OCI-M2 (cell line): ENCODE measurements at regions not wholly inside any gene's neighbourhood (a gene's known extent, or its start where the extent isn't known, plus 50 kb on each side); places are given as distances from the start of the nearest gene placed in this dataset.

Experiments
- DNase-seq: peaks from one replicate; lab custom pipeline; 2025; ENCODE audit not compliant: unreplicated experiment; lab: John Stamatoyannopoulos, UW

DNA sequence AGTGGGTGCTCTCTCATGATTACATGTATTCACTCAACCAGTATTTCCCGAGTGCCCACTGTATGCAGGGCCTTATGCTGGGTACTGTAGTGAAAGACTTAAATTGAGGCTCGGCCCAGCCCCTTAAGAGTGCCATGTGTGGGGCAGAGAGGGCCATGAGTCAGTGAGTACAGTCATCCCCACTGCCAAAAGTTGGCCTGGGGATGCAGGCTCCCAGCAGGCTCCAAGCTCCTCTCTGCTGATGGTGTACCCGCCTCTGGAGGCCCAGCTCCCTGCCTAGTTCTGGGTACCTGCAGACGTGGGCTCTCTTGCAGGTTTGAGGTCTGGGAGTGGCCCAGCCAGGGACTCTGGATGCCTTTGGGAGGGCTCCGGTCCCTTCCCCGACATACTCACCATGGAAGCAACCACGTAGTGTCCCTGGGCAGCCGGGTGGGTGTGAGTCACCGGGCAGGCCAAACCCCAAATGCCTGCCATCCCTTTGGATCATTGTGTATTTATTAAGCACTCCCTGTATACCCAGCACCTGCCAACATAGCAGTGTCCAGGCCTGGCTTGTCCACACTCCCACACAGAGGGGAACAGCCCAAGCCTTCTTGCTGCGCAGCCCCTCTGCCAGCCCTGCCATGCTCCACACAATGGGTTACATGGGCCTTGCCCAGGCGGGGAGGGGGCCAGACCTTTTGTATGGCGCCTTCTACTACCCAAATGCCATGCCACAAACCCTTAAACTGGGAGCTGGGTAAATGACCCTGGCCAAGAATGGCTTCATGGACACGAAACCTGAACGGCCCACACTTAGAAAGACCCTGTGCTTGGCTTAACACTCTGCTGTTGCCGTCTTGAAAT, 153.6 kb downstream of the VEGFA start:
- no peak for DNase-seq

DNA sequence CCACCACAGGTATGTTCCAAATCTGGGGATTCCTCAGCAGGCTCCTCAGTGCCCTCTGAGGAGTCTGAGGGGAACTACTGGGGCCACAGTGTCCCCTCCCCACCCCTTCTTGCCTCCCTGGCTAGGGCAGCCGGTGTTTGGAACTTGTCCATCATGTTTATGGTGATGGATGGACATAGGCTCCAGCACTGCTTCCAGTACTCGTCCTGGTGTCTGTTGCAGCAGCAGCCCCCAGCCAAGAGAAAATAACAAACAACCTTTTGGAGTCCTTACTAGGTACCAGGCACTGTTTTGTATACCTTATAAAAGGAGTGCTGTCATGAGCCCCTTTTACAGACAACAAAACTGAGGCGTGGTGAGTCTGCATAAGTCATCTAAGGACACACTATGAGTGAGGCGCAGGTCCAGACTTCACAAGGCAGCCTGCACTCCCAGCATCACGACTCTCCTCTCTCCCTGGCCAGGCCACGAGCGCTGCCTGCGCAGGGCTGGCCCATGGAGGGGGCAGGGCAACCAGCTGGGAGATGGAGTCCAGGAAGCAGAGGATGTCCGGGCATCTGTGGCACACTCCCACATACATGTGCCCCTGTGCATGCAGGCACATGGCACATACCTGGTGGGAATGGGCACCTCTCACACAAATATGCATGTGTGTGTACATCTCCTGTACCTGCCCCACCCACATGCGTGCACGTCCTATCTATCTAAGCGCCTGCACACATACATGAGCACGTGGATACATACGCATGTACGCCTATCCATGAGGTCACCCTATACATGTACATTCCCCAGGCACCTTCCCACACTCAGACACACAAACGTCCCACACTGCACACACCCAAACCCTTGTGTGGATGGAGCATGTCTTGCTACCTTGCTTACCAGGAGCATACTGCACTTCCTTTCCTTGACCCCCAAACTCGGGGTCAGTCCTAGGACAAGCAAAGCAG, 152.7 kb downstream of the VEGFA start:
- DNase-seq = no peak

DNA sequence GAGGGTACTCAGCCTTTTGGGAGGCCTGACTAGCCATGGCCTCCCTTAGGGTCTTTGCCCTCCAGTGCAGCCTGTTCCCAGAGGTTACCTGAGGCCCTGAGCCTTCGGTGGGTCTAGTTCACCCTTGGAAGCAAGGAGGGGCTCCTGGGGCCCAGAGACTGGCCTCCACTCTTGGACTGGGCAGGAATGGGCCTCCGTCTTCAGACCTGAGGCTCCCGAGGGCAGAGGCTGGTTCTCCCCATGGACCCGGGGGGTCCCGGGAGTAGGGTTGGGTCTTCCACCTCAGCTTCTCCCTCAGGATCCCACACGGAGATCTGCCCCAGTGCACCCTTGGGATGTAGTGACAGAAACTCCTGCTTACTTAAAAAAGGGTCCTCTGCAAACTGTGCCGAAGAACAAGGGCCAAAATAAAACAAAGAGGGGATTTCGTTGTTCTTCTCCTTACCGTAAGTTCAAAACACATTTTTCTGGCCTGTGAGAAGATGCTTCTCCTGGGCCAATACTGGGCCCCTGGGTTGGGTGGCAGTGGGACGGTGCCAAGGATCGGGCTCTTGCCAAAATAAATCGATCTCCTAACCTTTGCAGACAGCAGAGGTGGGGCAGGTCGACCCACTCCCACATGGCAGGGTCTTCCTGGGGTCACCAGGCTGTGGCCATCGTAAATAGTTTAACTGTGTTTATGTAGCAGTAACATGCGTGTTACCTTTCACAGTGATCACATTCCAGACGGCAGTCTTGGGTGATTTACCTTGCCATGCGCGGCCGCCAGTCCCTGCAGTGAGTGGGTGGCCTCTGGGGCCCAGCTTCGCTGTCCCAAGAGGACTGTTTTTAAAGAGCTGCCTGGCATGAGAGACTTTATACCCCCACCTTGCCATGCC, 151.8 kb downstream of the VEGFA start:
- no peak for DNase-seq

DNA sequence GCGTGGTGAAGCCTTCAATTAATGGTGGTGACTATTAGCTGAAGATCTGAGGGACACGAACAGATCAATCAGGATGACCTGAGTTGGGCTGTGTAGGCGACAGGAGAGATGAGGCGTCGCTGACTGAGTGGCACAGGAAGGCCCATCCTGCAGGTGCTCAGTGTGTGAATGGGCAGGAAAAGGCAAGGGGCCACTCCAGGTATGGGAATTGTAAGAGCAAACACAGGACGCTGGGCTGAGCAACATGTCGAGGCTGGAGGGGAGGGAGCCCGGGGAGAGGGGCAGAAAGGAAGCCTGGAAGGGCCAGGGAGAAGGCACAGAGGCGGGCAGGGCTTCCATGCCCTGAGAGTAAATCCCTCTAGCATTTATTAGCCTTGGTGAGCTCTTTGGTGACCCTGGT, 151.0 kb downstream of the VEGFA start:
- no peak for DNase-seq

DNA sequence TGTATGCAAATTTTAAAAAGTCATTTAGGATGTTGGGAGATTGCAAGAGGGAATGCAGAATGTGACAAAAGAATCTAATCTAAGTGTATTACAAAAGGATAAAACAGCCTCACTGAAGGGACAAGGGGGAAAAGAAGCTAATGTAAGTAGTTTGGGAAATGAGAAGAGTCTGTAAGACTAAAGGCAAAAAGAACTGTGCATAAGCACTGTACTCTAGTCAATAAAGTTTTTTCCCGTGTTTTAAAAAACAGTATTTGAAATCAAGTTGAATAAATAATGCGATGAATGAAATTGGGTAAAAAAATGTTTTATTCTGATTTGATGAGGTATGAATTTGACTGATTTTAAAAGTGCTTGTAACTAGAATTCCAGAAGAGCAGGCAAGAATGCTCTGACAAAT, 149.8 kb downstream of the VEGFA start:
- no peak for DNase-seq

- no peak for DNase-seq
These were observed 147.9 kb downstream of the VEGFA start for GRCh38 chr6:43917878-43918382.

DNA sequence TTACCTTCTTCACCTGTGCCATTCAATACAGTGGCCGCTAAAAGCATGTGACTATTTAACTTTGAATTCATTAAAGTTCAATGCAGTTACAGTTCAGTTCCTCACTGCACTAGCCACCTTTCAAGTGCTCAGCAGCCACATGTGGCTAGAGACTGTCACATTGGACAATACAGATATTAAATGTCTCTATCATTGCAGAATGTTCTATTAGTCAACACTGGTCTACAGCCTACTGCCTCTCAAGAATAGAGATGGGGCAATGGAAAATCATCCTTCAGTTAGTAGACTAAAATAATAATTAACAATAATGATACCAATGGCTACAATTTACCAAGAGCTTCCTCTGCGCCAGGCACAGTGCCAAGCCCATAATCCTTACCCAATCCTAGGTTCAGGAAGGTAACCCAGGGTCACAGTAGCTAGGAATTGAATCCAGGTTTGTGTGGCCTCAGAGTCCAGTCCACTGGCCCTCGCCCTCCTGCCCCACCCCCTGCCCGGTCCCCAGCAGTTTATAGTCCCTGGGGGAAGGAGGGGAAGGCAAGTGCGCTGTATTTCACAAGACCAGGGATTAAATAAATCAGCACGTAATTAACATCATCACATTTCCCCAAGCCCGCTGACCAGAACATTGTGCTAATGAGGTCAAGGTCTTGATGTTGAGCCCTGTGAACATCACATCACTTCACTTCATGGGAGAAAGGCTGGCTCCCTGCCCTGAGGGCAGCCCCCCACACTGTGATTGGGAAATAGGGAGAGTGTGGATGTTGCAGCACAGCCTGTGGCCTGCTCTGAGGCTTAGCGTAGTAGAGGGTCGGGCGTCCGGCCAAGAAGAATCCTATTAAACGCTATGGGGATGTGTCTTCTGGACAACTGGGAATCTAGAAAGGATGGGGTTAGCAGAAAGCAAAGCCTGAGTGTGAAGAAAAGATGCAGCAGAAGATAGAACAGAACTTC, 147.2 kb downstream of the VEGFA start:
- no peak for DNase-seq

- no peak for DNase-seq
These were observed 146.2 kb downstream of the VEGFA start for GRCh38 chr6:43915986-43916923.

GRCh38 chr6:43915208-43915869, 145.3 kb downstream of the VEGFA start:
- no peak for DNase-seq

- no peak for DNase-seq
These were observed 144.5 kb downstream of the VEGFA start for GRCh38 chr6:43914272-43915147.

- no peak for DNase-seq
These were observed 143.6 kb downstream of the VEGFA start for GRCh38 chr6:43913375-43914271.

GRCh38 chr6:43912598-43913371, 142.8 kb downstream of the VEGFA start:
- DNase-seq = no peak

- no peak for DNase-seq
These were observed 142.1 kb downstream of the VEGFA start for GRCh38 chr6:43912116-43912577.

- no peak for DNase-seq
These were observed 141.5 kb downstream of the VEGFA start for GRCh38 chr6:43911354-43912115.
